ENCODE measurements at regions not wholly inside any gene's neighbourhood (a gene's known extent, or its start where the extent isn't known, plus 50 kb on each side); places are given as distances from the start of the nearest gene placed in this dataset.
"Not testable (repeated sequence)": the region's sequence is repeated elsewhere in the genome, so short reads cannot be mapped to it uniquely, and the experiment has no call there.

GRCh38 chr7:94763268-94763667, 107.3 kb upstream of the SGCE start:
- FAIRE-seq (no peak), DNase-seq (ENCODE audit: insufficient read length, low spot score) (no peak)
- TF ChIP-seq SPI1 (IDR thresholded peaks at IDR 0.05; ENCODE audit: low read depth, low read length), result no peak
- TF ChIP-seq POLR2AphosphoS5 (IDR thresholded peaks at IDR 0.05; ENCODE audit: low read depth, low read length), result no peak
- TF ChIP-seq POU2F2 (IDR thresholded peaks at IDR 0.05; ENCODE audit: low read depth, low read length), result no peak
- no peak for TF ChIP-seq POLR2A (IDR thresholded peaks at IDR 0.05; ENCODE audit: low read depth, low read length)
- no peak for TF ChIP-seq PAX5 (IDR thresholded peaks at IDR 0.05; ENCODE audit: insufficient read depth, low read length, severe bottlenecking)
- TF ChIP-seq TAF1 (IDR thresholded peaks at IDR 0.05; ENCODE audit: low read depth, low read length), result no peak

GRCh38 chr7:94769724-94770123, 113.8 kb upstream of the SGCE start:
- DNase-seq (ENCODE audit: insufficient read length, low spot score), result no peak
- no peak for FAIRE-seq
- TF ChIP-seq POU2F2 (IDR thresholded peaks at IDR 0.05; ENCODE audit: low read depth, low read length) (no peak), POLR2A (IDR thresholded peaks at IDR 0.05; ENCODE audit: low read depth, low read length) (no peak), SPI1 (IDR thresholded peaks at IDR 0.05; ENCODE audit: low read depth, low read length) (no peak), TAF1 (IDR thresholded peaks at IDR 0.05; ENCODE audit: low read depth, low read length) (no peak), PAX5 (IDR thresholded peaks at IDR 0.05; ENCODE audit: insufficient read depth, low read length, severe bottlenecking) (no peak), POLR2AphosphoS5 (IDR thresholded peaks at IDR 0.05; ENCODE audit: low read depth, low read length) (no peak)

DNA sequence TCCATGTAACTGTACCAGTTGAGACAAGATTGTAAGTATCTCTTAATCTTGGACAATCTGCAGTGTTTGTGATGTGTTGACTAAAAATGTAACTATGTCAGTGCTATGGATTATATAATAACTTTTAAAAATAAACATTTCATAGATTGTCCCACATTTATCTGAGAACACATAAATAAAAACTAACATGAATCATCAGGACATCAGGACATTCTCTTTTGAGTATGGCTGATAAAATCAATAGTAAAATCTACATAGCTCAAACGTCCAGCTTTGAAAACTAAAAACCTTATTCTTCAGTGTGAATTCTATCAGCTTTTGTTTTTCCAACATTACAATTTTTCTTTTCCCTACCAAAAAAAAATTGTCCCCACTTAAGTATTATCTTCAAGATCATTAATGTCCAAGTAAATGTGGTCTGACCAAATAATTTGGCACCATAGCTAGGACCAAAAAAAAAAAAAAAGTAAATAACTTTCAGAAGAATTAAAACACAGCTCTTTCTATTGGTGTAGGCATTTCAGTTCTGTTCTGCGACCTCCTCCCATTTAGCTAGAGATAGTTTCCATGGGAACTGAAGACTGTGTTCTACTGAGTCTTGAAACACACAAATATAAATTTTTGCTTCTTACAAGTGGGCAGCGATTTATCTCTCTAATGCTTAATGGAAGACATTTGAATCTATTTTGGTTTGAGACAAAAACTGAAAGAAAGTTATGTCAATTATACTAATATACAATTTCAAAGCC, 123.0 kb upstream of the SGCE start:
- DNase-seq (ENCODE audit: insufficient read length, low spot score) (no peak), FAIRE-seq (no peak)
- TF ChIP-seq POLR2A (IDR thresholded peaks at IDR 0.05; ENCODE audit: low read depth, low read length) (no peak), SPI1 (IDR thresholded peaks at IDR 0.05; ENCODE audit: low read depth, low read length) (no peak), POLR2AphosphoS5 (IDR thresholded peaks at IDR 0.05; ENCODE audit: low read depth, low read length) (no peak), PAX5 (IDR thresholded peaks at IDR 0.05; ENCODE audit: insufficient read depth, low read length, severe bottlenecking) (no peak), TAF1 (IDR thresholded peaks at IDR 0.05; ENCODE audit: low read depth, low read length) (no peak)

- TF ChIP-seq SPI1 (IDR thresholded peaks at IDR 0.05; ENCODE audit: low read depth, low read length), result no peak
- TF ChIP-seq TAF1 (IDR thresholded peaks at IDR 0.05; ENCODE audit: low read depth, low read length), result no peak
- no peak for TF ChIP-seq POLR2A (IDR thresholded peaks at IDR 0.05; ENCODE audit: low read depth, low read length)
- TF ChIP-seq POU2F2 (IDR thresholded peaks at IDR 0.05; ENCODE audit: low read depth, low read length), result no peak
- TF ChIP-seq PAX5 (IDR thresholded peaks at IDR 0.05; ENCODE audit: insufficient read depth, low read length, severe bottlenecking), result no peak
- TF ChIP-seq POLR2AphosphoS5 (IDR thresholded peaks at IDR 0.05; ENCODE audit: low read depth, low read length), result no peak
- DNase-seq (ENCODE audit: insufficient read length, low spot score), result no peak
- FAIRE-seq, result no peak
These were observed 123.9 kb upstream of the SGCE start for GRCh38 chr7:94779861-94780260.

GRCh38 chr7:94781236-94781635, 125.3 kb upstream of the SGCE start:
- no peak for TF ChIP-seq TAF1 (IDR thresholded peaks at IDR 0.05; ENCODE audit: low read depth, low read length)
- no peak for TF ChIP-seq PAX5 (IDR thresholded peaks at IDR 0.05; ENCODE audit: insufficient read depth, low read length, severe bottlenecking)
- no peak for TF ChIP-seq POLR2A (IDR thresholded peaks at IDR 0.05; ENCODE audit: low read depth, low read length)
- no peak for TF ChIP-seq POU2F2 (IDR thresholded peaks at IDR 0.05; ENCODE audit: low read depth, low read length)
- no peak for TF ChIP-seq POLR2AphosphoS5 (IDR thresholded peaks at IDR 0.05; ENCODE audit: low read depth, low read length)
- no peak for TF ChIP-seq SPI1 (IDR thresholded peaks at IDR 0.05; ENCODE audit: low read depth, low read length)
- no peak for FAIRE-seq
- DNase-seq (ENCODE audit: insufficient read length, low spot score), result no peak

DNA sequence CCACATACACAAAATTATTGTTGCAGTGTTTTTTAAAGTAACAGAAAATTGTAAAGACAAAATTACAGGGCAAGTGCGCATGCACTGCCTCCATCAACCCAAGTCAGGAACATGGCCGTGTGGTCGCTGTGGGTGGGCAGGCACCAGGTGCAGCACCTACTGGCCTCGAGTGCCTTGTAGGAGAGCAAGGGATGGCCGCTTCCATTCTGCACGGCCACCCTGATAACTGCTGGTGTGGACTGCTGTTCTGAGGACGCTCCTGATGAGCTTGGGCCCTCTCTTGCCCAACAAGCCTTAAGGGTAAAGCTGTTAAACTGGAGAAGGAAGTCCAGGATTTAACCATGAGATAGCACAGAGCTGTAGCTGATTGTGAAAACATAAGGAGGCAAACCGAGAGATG, 124.6 kb upstream of the PPP1R9A start:
- DNase-seq (ENCODE audit: insufficient read length, low spot score) (no peak), FAIRE-seq (no peak)
- no peak for TF ChIP-seq SPI1 (IDR thresholded peaks at IDR 0.05; ENCODE audit: low read depth, low read length)
- no peak for TF ChIP-seq TAF1 (IDR thresholded peaks at IDR 0.05; ENCODE audit: low read depth, low read length)
- TF ChIP-seq POLR2AphosphoS5 (IDR thresholded peaks at IDR 0.05; ENCODE audit: low read depth, low read length), result no peak
- TF ChIP-seq POU2F2 (IDR thresholded peaks at IDR 0.05; ENCODE audit: low read depth, low read length), result no peak
- TF ChIP-seq PAX5 (IDR thresholded peaks at IDR 0.05; ENCODE audit: insufficient read depth, low read length, severe bottlenecking), result no peak
- no peak for TF ChIP-seq POLR2A (IDR thresholded peaks at IDR 0.05; ENCODE audit: low read depth, low read length)

GRCh38 chr7:94787285-94787684, 120.1 kb upstream of the PPP1R9A start:
- FAIRE-seq (no peak), DNase-seq (ENCODE audit: insufficient read length, low spot score) (no peak)
- TF ChIP-seq POLR2AphosphoS5 (IDR thresholded peaks at IDR 0.05; ENCODE audit: low read depth, low read length) (no peak), TAF1 (IDR thresholded peaks at IDR 0.05; ENCODE audit: low read depth, low read length) (no peak), POU2F2 (IDR thresholded peaks at IDR 0.05; ENCODE audit: low read depth, low read length) (no peak), POLR2A (IDR thresholded peaks at IDR 0.05; ENCODE audit: low read depth, low read length) (no peak), PAX5 (IDR thresholded peaks at IDR 0.05; ENCODE audit: insufficient read depth, low read length, severe bottlenecking) (no peak), SPI1 (IDR thresholded peaks at IDR 0.05; ENCODE audit: low read depth, low read length) (no peak)

- not testable (repeated sequence) for DNase-seq (ENCODE audit: insufficient read length, low spot score); FAIRE-seq
These were observed 119.0 kb upstream of the PPP1R9A start for GRCh38 chr7:94788378-94788777.

GRCh38 chr7:94792241-94792640, 115.2 kb upstream of the PPP1R9A start:
- FAIRE-seq (no peak), DNase-seq (ENCODE audit: insufficient read length, low spot score) (no peak)
- TF ChIP-seq TAF1 (IDR thresholded peaks at IDR 0.05; ENCODE audit: low read depth, low read length), result no peak
- TF ChIP-seq POLR2A (IDR thresholded peaks at IDR 0.05; ENCODE audit: low read depth, low read length), result no peak
- TF ChIP-seq POLR2AphosphoS5 (IDR thresholded peaks at IDR 0.05; ENCODE audit: low read depth, low read length), result no peak
- no peak for TF ChIP-seq POU2F2 (IDR thresholded peaks at IDR 0.05; ENCODE audit: low read depth, low read length)
- TF ChIP-seq SPI1 (IDR thresholded peaks at IDR 0.05; ENCODE audit: low read depth, low read length), result no peak
- no peak for TF ChIP-seq PAX5 (IDR thresholded peaks at IDR 0.05; ENCODE audit: insufficient read depth, low read length, severe bottlenecking)

GRCh38 chr7:94797404-94797803, 110.0 kb upstream of the PPP1R9A start:
- not testable (repeated sequence) for FAIRE-seq; DNase-seq (ENCODE audit: insufficient read length, low spot score)
